Sigmoid colon (tissue), 4 donors: ENCODE measurements at regions not wholly inside any gene's neighbourhood (a gene's known extent, or its start where the extent isn't known, plus 50 kb on each side); places are given as distances from the start of the nearest gene placed in this dataset.

Experiments used
- EP300 ChIP-seq, 4 donors: sonication (generic); formaldehyde crosslinking; IDR thresholded peaks; one replicate each; pipeline ENCODE4 v1.6.1; 2017; ENCODE audit warnings: antibody characterized with exemption in 4 of 4
- POLR2A ChIP-seq, 2 donors: fragments of 450-650 bp; IDR thresholded peaks; one replicate each; pipeline ENCODE4 v1.6.1; 2016; ENCODE audit warnings: antibody characterized with exemption in 2 of 2, mild to moderate bottlenecking in 2 of 2, moderate library complexity in 2 of 2
- POLR2AphosphoS5 ChIP-seq, 4 donors: sonication (generic); formaldehyde crosslinking; IDR thresholded peaks; one replicate each; pipeline ENCODE4 v1.6.1; 2017; ENCODE audit warnings: antibody characterized with exemption in 4 of 4
- TF ChIP-seq, protein P1 (sequence below), 4 experiments: fragments of 450-650 bp in 3 of 4; fragments of 200-600 bp in 1 of 4; IDR thresholded peaks; one replicate each; pipeline ENCODE4 v1.5.1; 2016 to 2019; ENCODE audit warnings: antibody characterized with exemption in 4 of 4, mild to moderate bottlenecking in 3 of 4, moderate library complexity in 2 of 4

DNA sequence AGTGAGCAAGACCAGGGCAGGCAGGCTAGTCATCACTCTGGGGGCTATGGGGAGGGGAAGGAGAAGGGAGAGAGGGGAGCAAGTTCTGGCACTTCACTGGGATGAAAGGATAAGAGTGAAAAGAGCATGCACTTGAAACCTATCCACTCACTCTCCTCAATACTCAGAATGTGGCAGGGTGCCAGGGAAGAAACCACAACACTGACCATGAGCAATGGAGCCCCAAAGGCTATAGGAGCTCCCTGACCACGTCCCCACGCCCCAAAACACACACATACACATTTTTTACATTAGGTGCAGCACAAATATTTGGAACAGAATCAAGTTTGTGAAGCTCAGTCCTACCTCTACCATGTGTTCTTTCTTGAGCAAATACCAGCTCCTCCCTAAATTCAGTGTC is 132.2 kb downstream of the IDS start:
- TF ChIP-seq POLR2A (IDR thresholded peaks at IDR 0.05) (no peak), POLR2AphosphoS5 (IDR thresholded peaks at IDR 0.05) (no peak), EP300 (IDR thresholded peaks at IDR 0.05) (no peak)
- TF ChIP-seq, protein P1, sequence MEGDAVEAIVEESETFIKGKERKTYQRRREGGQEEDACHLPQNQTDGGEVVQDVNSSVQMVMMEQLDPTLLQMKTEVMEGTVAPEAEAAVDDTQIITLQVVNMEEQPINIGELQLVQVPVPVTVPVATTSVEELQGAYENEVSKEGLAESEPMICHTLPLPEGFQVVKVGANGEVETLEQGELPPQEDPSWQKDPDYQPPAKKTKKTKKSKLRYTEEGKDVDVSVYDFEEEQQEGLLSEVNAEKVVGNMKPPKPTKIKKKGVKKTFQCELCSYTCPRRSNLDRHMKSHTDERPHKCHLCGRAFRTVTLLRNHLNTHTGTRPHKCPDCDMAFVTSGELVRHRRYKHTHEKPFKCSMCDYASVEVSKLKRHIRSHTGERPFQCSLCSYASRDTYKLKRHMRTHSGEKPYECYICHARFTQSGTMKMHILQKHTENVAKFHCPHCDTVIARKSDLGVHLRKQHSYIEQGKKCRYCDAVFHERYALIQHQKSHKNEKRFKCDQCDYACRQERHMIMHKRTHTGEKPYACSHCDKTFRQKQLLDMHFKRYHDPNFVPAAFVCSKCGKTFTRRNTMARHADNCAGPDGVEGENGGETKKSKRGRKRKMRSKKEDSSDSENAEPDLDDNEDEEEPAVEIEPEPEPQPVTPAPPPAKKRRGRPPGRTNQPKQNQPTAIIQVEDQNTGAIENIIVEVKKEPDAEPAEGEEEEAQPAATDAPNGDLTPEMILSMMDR (IDR thresholded peaks at IDR 0.05) = no peak
